ENCODE measurements at regions not wholly inside any gene's neighbourhood (a gene's known extent, or its start where the extent isn't known, plus 50 kb on each side); places are given as distances from the start of the nearest gene placed in this dataset.
"Not testable (repeated sequence)": the region's sequence is repeated elsewhere in the genome, so short reads cannot be mapped to it uniquely, and the experiment has no call there.

DNA sequence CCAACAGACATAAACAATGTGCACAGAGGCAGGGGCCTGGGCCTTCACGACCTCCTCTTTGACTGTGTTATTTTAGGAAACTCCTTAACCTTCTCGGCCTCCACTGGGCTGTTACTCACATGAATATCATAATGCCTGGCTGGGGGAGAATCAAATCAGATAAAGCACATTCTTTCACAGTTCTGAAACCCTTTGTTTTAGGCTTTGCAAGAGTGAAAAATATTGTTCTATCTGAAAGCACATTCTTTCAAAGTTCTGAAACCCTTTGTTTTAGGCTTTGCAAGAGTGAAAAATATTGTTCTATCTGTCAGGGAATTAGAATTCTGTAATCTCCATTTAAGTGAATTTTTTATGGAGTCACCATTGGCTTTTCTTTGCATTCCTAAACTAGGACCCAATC, 50.7 kb upstream of the SYNDIG1 start:
- no peaks in the 10 kb centered on the region for H3K27me3 ChIP-seq (replicated peaks; ENCODE audit: control insufficient read depth, insufficient read depth, low read length)
- no peaks in the 10 kb centered on the region for H3K36me3 ChIP-seq (ENCODE audit: control insufficient read depth, insufficient read depth, low read length)
- no peak overlapping the region for H3K4me3 ChIP-seq (replicated peaks; ENCODE audit: low read depth, low read length)
- DNase-seq (ENCODE audit: extremely low read depth, insufficient read length) = no peak
- TF ChIP-seq, protein P1, sequence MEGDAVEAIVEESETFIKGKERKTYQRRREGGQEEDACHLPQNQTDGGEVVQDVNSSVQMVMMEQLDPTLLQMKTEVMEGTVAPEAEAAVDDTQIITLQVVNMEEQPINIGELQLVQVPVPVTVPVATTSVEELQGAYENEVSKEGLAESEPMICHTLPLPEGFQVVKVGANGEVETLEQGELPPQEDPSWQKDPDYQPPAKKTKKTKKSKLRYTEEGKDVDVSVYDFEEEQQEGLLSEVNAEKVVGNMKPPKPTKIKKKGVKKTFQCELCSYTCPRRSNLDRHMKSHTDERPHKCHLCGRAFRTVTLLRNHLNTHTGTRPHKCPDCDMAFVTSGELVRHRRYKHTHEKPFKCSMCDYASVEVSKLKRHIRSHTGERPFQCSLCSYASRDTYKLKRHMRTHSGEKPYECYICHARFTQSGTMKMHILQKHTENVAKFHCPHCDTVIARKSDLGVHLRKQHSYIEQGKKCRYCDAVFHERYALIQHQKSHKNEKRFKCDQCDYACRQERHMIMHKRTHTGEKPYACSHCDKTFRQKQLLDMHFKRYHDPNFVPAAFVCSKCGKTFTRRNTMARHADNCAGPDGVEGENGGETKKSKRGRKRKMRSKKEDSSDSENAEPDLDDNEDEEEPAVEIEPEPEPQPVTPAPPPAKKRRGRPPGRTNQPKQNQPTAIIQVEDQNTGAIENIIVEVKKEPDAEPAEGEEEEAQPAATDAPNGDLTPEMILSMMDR (IDR thresholded peaks at IDR 0.05; ENCODE audit: insufficient read depth, low read length, poor library complexity, severe bottlenecking) = no peak

DNA sequence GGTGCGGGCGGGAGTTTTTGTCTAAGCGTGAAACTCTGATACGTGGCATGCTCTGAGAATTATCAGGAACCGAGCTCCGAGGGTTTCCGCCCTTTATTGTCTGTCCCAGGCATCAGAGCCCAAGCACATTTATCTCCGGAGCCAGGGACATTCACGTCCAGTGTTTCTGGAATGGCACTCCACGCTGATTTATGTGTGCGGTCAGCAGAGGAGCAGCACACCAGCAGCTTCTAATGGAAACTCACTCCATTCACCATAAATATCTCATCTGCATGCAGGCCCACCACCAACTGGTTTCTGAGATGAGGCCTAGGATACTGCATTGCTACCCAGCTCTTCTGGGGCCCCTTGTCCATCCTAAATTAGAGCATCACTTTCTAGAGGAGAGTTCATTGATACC, 51.9 kb upstream of the SYNDIG1 start:
- Histone ChIP-seq H3K4me3 (replicated peaks; ENCODE audit: low read depth, low read length) (no peak overlapping the region), H3K36me3 (ENCODE audit: control insufficient read depth, insufficient read depth, low read length) (no peaks in the 10 kb centered on the region), H3K27me3 (replicated peaks; ENCODE audit: control insufficient read depth, insufficient read depth, low read length) (no peaks in the 10 kb centered on the region)
- TF ChIP-seq, protein P1 (IDR thresholded peaks at IDR 0.05; ENCODE audit: insufficient read depth, low read length, poor library complexity, severe bottlenecking) = no peak
- DNase-seq (ENCODE audit: extremely low read depth, insufficient read length) = no peak

- DNase-seq (ENCODE audit: extremely low read depth, insufficient read length); H3K36me3 ChIP-seq (ENCODE audit: control insufficient read depth, insufficient read depth, low read length); H3K4me3 ChIP-seq (replicated peaks; ENCODE audit: low read depth, low read length); H3K27me3 ChIP-seq (replicated peaks; ENCODE audit: control insufficient read depth, insufficient read depth, low read length): not testable (repeated sequence)
Measured at GRCh38 chr20:24415444-24415843, 54.0 kb upstream of the SYNDIG1 start.

GRCh38 chr20:24411834-24412216, 57.6 kb upstream of the SYNDIG1 start:
- no peaks in the 10 kb centered on the region; the same call in 1 of the 2 replicates for H3K27me3 ChIP-seq (replicated peaks; ENCODE audit: control insufficient read depth, insufficient read depth, low read length)
- DNase-seq (ENCODE audit: extremely low read depth, insufficient read length) = no peak
- no peak overlapping the region for H3K4me3 ChIP-seq (replicated peaks; ENCODE audit: low read depth, low read length)
- H3K36me3 ChIP-seq (ENCODE audit: control insufficient read depth, insufficient read depth, low read length) = no peaks in the 10 kb centered on the region
- TF ChIP-seq, protein P1 (IDR thresholded peaks at IDR 0.05; ENCODE audit: insufficient read depth, low read length, poor library complexity, severe bottlenecking) = no peak

GRCh38 chr20:24411003-24411833, 58.2 kb upstream of the SYNDIG1 start:
- Histone ChIP-seq H3K36me3 (ENCODE audit: control insufficient read depth, insufficient read depth, low read length) (no peaks in the 10 kb centered on the region), H3K27me3 (replicated peaks; ENCODE audit: control insufficient read depth, insufficient read depth, low read length) (peaks cover 1% of the 10 kb centered on the region; the same call in 1 of the 2 replicates), H3K4me3 (replicated peaks; ENCODE audit: low read depth, low read length) (no peak overlapping the region)
- no peak for DNase-seq (ENCODE audit: extremely low read depth, insufficient read length)
- TF ChIP-seq, protein P1 (IDR thresholded peaks at IDR 0.05; ENCODE audit: insufficient read depth, low read length, poor library complexity, severe bottlenecking) = no peak

- no peak overlapping the region for H3K4me3 ChIP-seq (replicated peaks; ENCODE audit: low read depth, low read length)
- no peak for DNase-seq (ENCODE audit: extremely low read depth, insufficient read length)
- peaks cover 1% of the 10 kb centered on the region; the same call in 1 of the 2 replicates for H3K27me3 ChIP-seq (replicated peaks; ENCODE audit: control insufficient read depth, insufficient read depth, low read length)
- H3K36me3 ChIP-seq (ENCODE audit: control insufficient read depth, insufficient read depth, low read length) = no peaks in the 10 kb centered on the region
- TF ChIP-seq, protein P1 (IDR thresholded peaks at IDR 0.05; ENCODE audit: insufficient read depth, low read length, poor library complexity, severe bottlenecking) = no peak
Measured at GRCh38 chr20:24407151-24407550, 62.3 kb upstream of the SYNDIG1 start.

All from GM06990 (cell line).